ENCODE measurements at regions not wholly inside any gene's neighbourhood (a gene's known extent, or its start where the extent isn't known, plus 50 kb on each side); places are given as distances from the start of the nearest gene placed in this dataset.
"Not testable (repeated sequence)": the region's sequence is repeated elsewhere in the genome, so short reads cannot be mapped to it uniquely, and the experiment has no call there.

DNA sequence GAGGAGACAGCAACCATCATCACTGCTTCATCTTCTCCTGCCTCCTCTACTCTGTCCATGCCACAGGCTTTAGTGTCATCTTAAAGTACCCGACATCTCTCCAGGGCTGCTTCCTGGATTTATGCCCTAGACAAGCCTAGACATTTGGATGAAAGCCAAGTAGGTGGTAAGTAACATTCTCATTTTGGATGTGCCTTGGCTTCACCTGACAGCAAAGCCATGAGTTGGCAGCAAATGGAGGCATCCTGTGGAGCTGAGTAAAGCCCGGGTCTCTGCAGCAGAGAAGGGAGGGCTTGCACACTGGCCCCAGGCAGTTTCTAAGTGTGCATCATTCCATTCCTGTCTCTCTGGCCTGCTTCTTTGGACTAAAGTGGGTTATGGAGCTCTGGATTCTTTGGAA, 299.1 kb downstream of the DMAC1 start:
- intact Hi-C loops (cut with micrococcal nuclease): no loop called here
- Histone ChIP-seq H3K9me3 (replicated peaks) (no peaks in the 10 kb centered on the region), H3K27ac (replicated peaks) (no peak overlapping the region), H3K4me3 (no peak overlapping the region), H3K27me3 (ENCODE audit: low read depth) (no peaks in the 10 kb centered on the region), H3K36me3 (no peaks in the 10 kb centered on the region), H3K4me1 (no peaks in the 10 kb centered on the region)
- DNase-seq: no peak
- no peak for TF ChIP-seq CTCF (IDR thresholded peaks at IDR 0.05; ENCODE audit: borderline replicate concordance)

- Histone ChIP-seq H3K9me3 (replicated peaks) (no peaks in the 10 kb centered on the region), H3K4me1 (no peaks in the 10 kb centered on the region), H3K27ac (replicated peaks) (no peak overlapping the region), H3K36me3 (no peaks in the 10 kb centered on the region), H3K4me3 (no peak overlapping the region), H3K27me3 (ENCODE audit: low read depth) (no peaks in the 10 kb centered on the region)
- intact Hi-C loops (cut with micrococcal nuclease): no loop called here
- TF ChIP-seq CTCF (IDR thresholded peaks at IDR 0.05; ENCODE audit: borderline replicate concordance): no peak
- DNase-seq: no peak
Observed at GRCh38 chr9:7491641-7492040, 307.9 kb downstream of the DMAC1 start.

- no peak for TF ChIP-seq CTCF (IDR thresholded peaks at IDR 0.05; ENCODE audit: borderline replicate concordance)
- no peak for DNase-seq
- H3K27ac ChIP-seq (replicated peaks): no peak overlapping the region
- no peaks in the 10 kb centered on the region for H3K4me1 ChIP-seq
- H3K4me3 ChIP-seq: no peak overlapping the region
- no peaks in the 10 kb centered on the region for H3K27me3 ChIP-seq (ENCODE audit: low read depth)
- H3K36me3 ChIP-seq: no peaks in the 10 kb centered on the region
- no peaks in the 10 kb centered on the region for H3K9me3 ChIP-seq (replicated peaks)
- intact Hi-C loops (cut with micrococcal nuclease): no loop called here
Observed at GRCh38 chr9:7490317-7491108, 309.1 kb downstream of the DMAC1 start.

DNA sequence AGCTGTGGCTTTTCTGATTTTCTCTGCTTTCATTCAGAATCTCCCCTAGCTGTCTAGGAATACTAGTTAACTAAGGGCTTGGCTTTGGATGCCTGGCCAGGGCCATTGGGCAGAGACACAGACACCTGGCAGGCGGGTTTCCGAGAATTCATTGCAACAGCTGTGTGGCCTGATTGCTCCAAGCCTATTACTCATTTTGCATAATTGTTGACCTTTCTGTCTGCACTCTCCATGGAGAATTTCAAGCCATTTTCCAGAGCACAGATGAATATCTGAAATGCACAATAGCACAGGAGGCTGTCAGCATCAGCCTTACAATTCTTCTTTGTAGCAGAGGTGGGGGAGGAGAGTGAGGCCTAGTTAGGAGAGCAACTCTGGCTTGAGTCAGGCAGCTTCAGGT, 310.5 kb downstream of the DMAC1 start:
- DNase-seq: peak; percentile 51
- no peak overlapping the region for H3K27ac ChIP-seq (replicated peaks)

GRCh38 chr9:7484014-7484413, 315.6 kb downstream of the DMAC1 start:
- H3K36me3 ChIP-seq; H3K4me1 ChIP-seq; H3K4me3 ChIP-seq; DNase-seq; H3K27me3 ChIP-seq (ENCODE audit: low read depth); H3K27ac ChIP-seq (replicated peaks); H3K9me3 ChIP-seq (replicated peaks); intact Hi-C loops (cut with micrococcal nuclease): not testable (repeated sequence)

More for the DNA sequence above, 310.5 kb downstream of the DMAC1 start:
- Histone ChIP-seq H3K27me3 (ENCODE audit: low read depth) (no peaks in the 10 kb centered on the region), H3K36me3 (no peaks in the 10 kb centered on the region), H3K9me3 (replicated peaks) (no peaks in the 10 kb centered on the region), H3K4me1 (no peaks in the 10 kb centered on the region), H3K4me3 (no peak overlapping the region)
- TF ChIP-seq CTCF (IDR thresholded peaks at IDR 0.05; ENCODE audit: borderline replicate concordance): no peak
- intact Hi-C loops (cut with micrococcal nuclease): no loop called here

DNA sequence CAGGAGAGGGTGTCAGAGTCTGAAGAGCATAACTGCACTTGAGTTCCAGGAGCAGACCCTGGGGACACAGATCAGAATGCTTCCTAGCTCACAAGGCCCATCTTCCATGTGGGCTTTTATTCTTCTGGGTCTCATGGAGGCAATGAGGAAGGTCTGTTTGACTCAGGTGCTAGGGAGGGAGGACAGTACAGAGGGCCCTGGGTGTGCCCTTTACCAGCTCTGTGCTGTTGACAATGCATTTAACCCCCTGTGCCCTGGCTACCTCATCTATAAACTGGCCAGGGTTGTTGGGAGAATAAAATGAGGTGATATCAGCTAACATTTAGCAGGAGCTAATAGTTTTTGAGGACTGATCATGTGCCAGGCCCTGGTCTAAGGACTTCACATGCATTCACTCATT, 318.0 kb downstream of the DMAC1 start:
- no peak overlapping the region for H3K4me3 ChIP-seq
- H3K36me3 ChIP-seq: no peaks in the 10 kb centered on the region
- intact Hi-C loops (cut with micrococcal nuclease): no loop called here
- TF ChIP-seq CTCF (IDR thresholded peaks at IDR 0.05; ENCODE audit: borderline replicate concordance): no peak
- no peaks in the 10 kb centered on the region for H3K27me3 ChIP-seq (ENCODE audit: low read depth)
- H3K27ac ChIP-seq (replicated peaks): no peak overlapping the region
- DNase-seq: no peak
- H3K9me3 ChIP-seq (replicated peaks): peaks cover 7% of the 10 kb centered on the region
- no peaks in the 10 kb centered on the region for H3K4me1 ChIP-seq

Data from left ventricle myocardium inferior (tissue), 1 donor.